IMR-90 (cell line): ENCODE measurements at regions not wholly inside any gene's neighbourhood (a gene's known extent, or its start where the extent isn't known, plus 50 kb on each side); places are given as distances from the start of the nearest gene placed in this dataset.

ENCODE experiments used
- ATAC-seq: fragments of 200-7000 bp; cut with Tn5 transposase; 2 replicates; pipeline ENCODE4 v1.9.1; 2020; ENCODE audit warnings: low read depth, mild to moderate bottlenecking, moderate library complexity
- BruUV-seq: library from RNA; stranded (reverse); fragments of 400-500 nt; replicated peaks from 2 replicates; lab custom pipeline; 2021; lab: Mats Ljungman, UMichigan
- CTCF ChIA-PET: fragments of 300-600 bp; formaldehyde crosslinking; extraction: SDS; loops from one replicate; lab custom pipeline; 2021; ENCODE audit warnings: antibody characterized with exemption; lab: Yijun Ruan, JAX
- POLR2A ChIA-PET: fragments of 300-600 bp; sonication (Branson Sonifier 250); formaldehyde crosslinking; loops from one replicate; lab custom pipeline; 2022; ENCODE audit warnings: antibody characterized with exemption; ENCODE audit not compliant: unreplicated experiment; lab: Charles Lee
- DNase-seq: peaks from one replicate; pipeline ENCODE4 v3.0.0; 2013
- H2AFZ ChIP-seq: replicated peaks from 2 replicates; pipeline ENCODE3; 2013; ENCODE audit warnings: low read length, mild to moderate bottlenecking; ENCODE audit not compliant: poor library complexity
- H2AK5ac ChIP-seq: 2 replicates; pipeline ENCODE4 v1.6.1; 2013; ENCODE audit warnings: low read depth, low read length, inconsistent platforms
- H2AK9ac ChIP-seq: replicated peaks from 2 replicates; pipeline ENCODE3; 2013; ENCODE audit warnings: mild to moderate bottlenecking, low read depth, low read length, moderate library complexity; ENCODE audit not compliant: poor library complexity
- H2BK120ac ChIP-seq: 2 replicates; pipeline ENCODE4 v1.6.1; 2013; ENCODE audit warnings: low read depth, low read length, inconsistent platforms
- H2BK15ac ChIP-seq: 3 replicates; pipeline ENCODE4 v1.6.1; 2013; ENCODE audit warnings: low read depth, low read length, inconsistent platforms
- H2BK20ac ChIP-seq: 2 replicates; pipeline ENCODE4 v1.6.1; 2013; ENCODE audit warnings: low read depth, mild to moderate bottlenecking, inconsistent platforms, low read length, moderate library complexity
- H2BK5ac ChIP-seq: 2 replicates; pipeline ENCODE4 v1.6.1; 2013; ENCODE audit warnings: mild to moderate bottlenecking, low read depth, low read length, inconsistent platforms; ENCODE audit not compliant: poor library complexity, severe bottlenecking
- H3K14ac ChIP-seq: replicated peaks from 2 replicates; pipeline ENCODE4 v1.6.1; 2013; ENCODE audit warnings: low read depth, low read length, inconsistent platforms
- H3K18ac ChIP-seq: 2 replicates; pipeline ENCODE4 v1.6.1; 2013; ENCODE audit warnings: low read depth, low read length, control low read depth
- H3K23ac ChIP-seq: 2 replicates; pipeline ENCODE4 v1.6.1; 2013; ENCODE audit warnings: low read depth, low read length, inconsistent platforms
- H3K27ac ChIP-seq: 2 replicates; pipeline ENCODE4 v1.5.1; 2013; ENCODE audit warnings: mild to moderate bottlenecking, control low read depth, low read length; ENCODE audit not compliant: insufficient read depth
- H3K27me3 ChIP-seq: 2 replicates; pipeline ENCODE4 v1.6.1; 2013; ENCODE audit warnings: low read length; ENCODE audit not compliant: control insufficient read depth, insufficient read depth
- H3K36me3 ChIP-seq: 2 replicates; pipeline ENCODE4 v1.6.1; 2013; ENCODE audit warnings: low read length, mixed read lengths; ENCODE audit not compliant: control insufficient read depth, insufficient read depth
- H3K4ac ChIP-seq: 2 replicates; pipeline ENCODE4 v1.6.1; 2013; ENCODE audit warnings: low read depth, low read length, inconsistent platforms
- H3K4me1 ChIP-seq: 2 replicates; pipeline ENCODE4 v1.6.1; 2013; ENCODE audit warnings: low read length, mixed read lengths; ENCODE audit not compliant: control insufficient read depth, insufficient read depth
- H3K4me2 ChIP-seq: 2 replicates; pipeline ENCODE4 v1.6.1; 2013; ENCODE audit warnings: low read depth, mild to moderate bottlenecking, control low read depth, low read length, moderate library complexity
- H3K4me3 ChIP-seq: 2 replicates; pipeline ENCODE4 v1.5.1; 2013; ENCODE audit warnings: low read depth, mild to moderate bottlenecking, control low read depth, low read length, moderate library complexity; ENCODE audit not compliant: insufficient read depth
- H3K56ac ChIP-seq: 2 replicates; pipeline ENCODE4 v1.6.1; 2013; ENCODE audit warnings: low read length, inconsistent platforms; ENCODE audit not compliant: insufficient read depth; ENCODE audit errors: extremely low read depth
- H3K79me1 ChIP-seq, 2 experiments: 2 replicates each; pipeline ENCODE4 v1.6.1; 2013; ENCODE audit warnings: low read length in 2 of 2, inconsistent platforms in 1 of 2, low read depth in 1 of 2
- H3K9ac ChIP-seq: 2 replicates; pipeline ENCODE4 v1.6.1; 2013; ENCODE audit warnings: low read depth, low read length, control low read depth
- H3K9me1 ChIP-seq: 2 replicates; pipeline ENCODE4 v1.6.1; 2013; ENCODE audit warnings: low read length, inconsistent platforms; ENCODE audit not compliant: insufficient read depth
- H3K9me3 ChIP-seq: 2 replicates; pipeline ENCODE4 v1.6.1; 2013; ENCODE audit warnings: low read length; ENCODE audit not compliant: control insufficient read depth, insufficient read depth
- H4K20me1 ChIP-seq: 2 replicates; pipeline ENCODE4 v1.6.1; 2013; ENCODE audit warnings: low read length, inconsistent platforms; ENCODE audit not compliant: insufficient read depth
- H4K5ac ChIP-seq: 2 replicates; pipeline ENCODE4 v1.6.1; 2013; ENCODE audit warnings: mild to moderate bottlenecking, low read depth, low read length, control low read depth
- H4K8ac ChIP-seq, 2 experiments: 2 replicates each; pipeline ENCODE4 v1.6.1; 2013; ENCODE audit warnings: low read depth in 2 of 2, low read length in 2 of 2, control low read depth in 1 of 2, inconsistent platforms in 1 of 2
- H4K91ac ChIP-seq: 2 replicates; pipeline ENCODE4 v1.6.1; 2013; ENCODE audit warnings: low read depth, low read length, inconsistent platforms; ENCODE audit not compliant: insufficient read depth
- BHLHE40 ChIP-seq: fragments of 150-350 bp; IDR thresholded peaks from 2 replicates; pipeline ENCODE4 v1.6.1; 2016; ENCODE audit warnings: mild to moderate bottlenecking, low read depth, low read length
- CEBPB ChIP-seq: IDR thresholded peaks from 2 replicates; pipeline ENCODE4 v1.6.1; 2012; ENCODE audit warnings: low read depth, low read length, improper control_type of control experiment
- CTCF ChIP-seq: conservative IDR thresholded peaks from 2 replicates; pipeline ENCODE4 v1.5.1; 2012; ENCODE audit warnings: mild to moderate bottlenecking, low read depth, low read length, improper control_type of control experiment
- ELK1 ChIP-seq: fragments of 150-350 bp; IDR thresholded peaks from 2 replicates; pipeline ENCODE4 v1.6.1; 2016; ENCODE audit warnings: low read depth, mild to moderate bottlenecking, low read length, moderate library complexity, borderline replicate concordance
- FOS ChIP-seq: fragments of 150-350 bp; IDR thresholded peaks from 2 replicates; pipeline ENCODE4 v1.6.1; 2016; ENCODE audit warnings: low read depth, low read length
- MAFK ChIP-seq: IDR thresholded peaks from 2 replicates; pipeline ENCODE4 v1.6.1; 2012; ENCODE audit warnings: low read depth, low read length, improper control_type of control experiment
- RAD21 ChIP-seq: IDR thresholded peaks from 2 replicates; pipeline ENCODE4 v1.6.1; 2012; ENCODE audit warnings: low read length, improper control_type of control experiment
- RCOR1 ChIP-seq: IDR thresholded peaks from 2 replicates; pipeline ENCODE4 v1.6.1; 2012; ENCODE audit warnings: mild to moderate bottlenecking, low read length, improper control_type of control experiment; ENCODE audit not compliant: insufficient replicate concordance
- RFX5 ChIP-seq: IDR thresholded peaks from 2 replicates; pipeline ENCODE4 v1.8.0; 2012; ENCODE audit warnings: low read depth, mild to moderate bottlenecking, low read length, moderate library complexity
- SMC3 ChIP-seq: fragments of 150-350 bp; IDR thresholded peaks from 2 replicates; pipeline ENCODE4 v1.6.1; 2016; ENCODE audit warnings: low read depth, mild to moderate bottlenecking, antibody characterized with exemption, low read length, moderate library complexity
- USF2 ChIP-seq: fragments of 150-350 bp; IDR thresholded peaks from 2 replicates; pipeline ENCODE4 v1.6.1; 2017; ENCODE audit warnings: mild to moderate bottlenecking, antibody characterized with exemption, low read length, low read depth
- WGBS, 2 experiments: methylation state at CpG; one replicate each; pipeline versions ENCODE4 v1.1.5 to v1.1.7; 2013; ENCODE audit warnings: missing lambda C conversion rate in 2 of 2; ENCODE audit not compliant: insufficient read length in 1 of 2; ENCODE audit errors: extremely low coverage in 2 of 2; 5-methylcytosine and 5-hydroxymethylcytosine counted together
- dilution Hi-C: fragments of 300-500 bp; cut with HindIII; formaldehyde crosslinking; loops from one replicate; pipeline ENCODE4 v1.14.3; 2018; ENCODE audit warnings: low sequenced_read_pairs; ENCODE audit not compliant: unreplicated experiment
- in situ Hi-C: fragments of 300-500 bp; cut with MboI; formaldehyde crosslinking; loops from 3 replicates; pipeline ENCODE4 v1.14.3; 2019; ENCODE audit warnings: low sequenced_read_pairs, inconsistent platforms, mixed read lengths
- intact Hi-C: fragments of 100-400 bp; cut with micrococcal nuclease; formaldehyde crosslinking; loops from 2 replicates; pipeline ENCODE4 v1.10.0; 2022

- Histone ChIP-seq H3K79me1 (no peaks in the 10 kb centered on the region), H3K4me2 (no peak overlapping the region), H3K36me3 (no peaks in the 10 kb centered on the region), H3K9me3 (peaks cover 2% of the 10 kb centered on the region), H2BK120ac (no peak overlapping the region), H3K9ac (no peak overlapping the region), H2BK15ac (no peak overlapping the region), H2BK20ac (no peak overlapping the region), H3K23ac (no peak overlapping the region), H2AK5ac (no peak overlapping the region), H3K56ac (no peak overlapping the region), H4K20me1 (no peaks in the 10 kb centered on the region), H3K27ac (no peak overlapping the region), H3K18ac (no peak overlapping the region), H3K14ac (no peak overlapping the region), H2AK9ac (no peak overlapping the region), H4K91ac (no peak overlapping the region), H3K4me3 (no peak overlapping the region), H3K4me1 (no peaks in the 10 kb centered on the region), H2AFZ (no peak overlapping the region), H2BK5ac (no peak overlapping the region), H3K27me3 (no peaks in the 10 kb centered on the region), H4K8ac (no peak overlapping the region), H3K4ac (no peak overlapping the region), H4K5ac (no peak overlapping the region), H3K9me1 (no peaks in the 10 kb centered on the region)
- no CpG with 5 or more reads among the region's 2 CpGs for WGBS, 2 experiments
- intact Hi-C loops (no loop called here), dilution Hi-C loops (no loop called here), in situ Hi-C loops (no loop called here)
- no peak for DNase-seq
- POLR2A ChIA-PET: no interaction called here
- TF ChIP-seq CEBPB (no peak), RFX5 (no peak), FOS (no peak), USF2 (no peak), RCOR1 (no peak), ELK1 (no peak), SMC3 (no peak), CTCF (no peak), MAFK (no peak), BHLHE40 (no peak), RAD21 (no peak)
- CTCF ChIA-PET: no interaction called here
- BruUV-seq: no TSS peak
- no peak for ATAC-seq
These were observed 55.7 kb upstream of the GRM7 start for GRCh38 chr3:6805236-6805635.
